Body of pancreas (tissue), 4 donors: ENCODE measurements at regions not wholly inside any gene's neighbourhood (a gene's known extent, or its start where the extent isn't known, plus 50 kb on each side); places are given as distances from the start of the nearest gene placed in this dataset.
"Not testable (repeated sequence)": the region's sequence is repeated elsewhere in the genome, so short reads cannot be mapped to it uniquely, and the experiment has no call there.

Source experiments
- ATAC-seq: fragments of 150-250 bp; one replicate; pipeline ENCODE4 v1.9.1; 2016
- DNase-seq, 4 donors: peaks; one replicate each; pipeline ENCODE4 v3.0.0-alpha.2; 2019
- H3K27ac ChIP-seq, 4 donors: fragments of 200-600 bp; sonication (generic); 1 replicate in 3 of 4; 2 replicates in 1 of 4; pipeline versions ENCODE4 v1.5.1 to v1.6.1; 2016 to 2019; ENCODE audit warnings: mild to moderate bottlenecking in 1 of 4, mixed read lengths in 1 of 4, moderate library complexity in 1 of 4
- H3K27me3 ChIP-seq, 2 donors: fragments of 200-600 bp; sonication (generic); one replicate each; pipeline ENCODE4 v1.6.0; 2016; ENCODE audit warnings: mild to moderate bottlenecking in 1 of 2
- H3K36me3 ChIP-seq, 2 donors: fragments of 200-600 bp; sonication (generic); replicated peaks in 1 of 2; 2 replicates each; pipeline ENCODE4 v1.5.1; 2016; ENCODE audit warnings: low read depth in 2 of 2; ENCODE audit not compliant: insufficient read depth in 1 of 2
- H3K4me1 ChIP-seq: fragments of 200-600 bp; sonication (generic); one replicate; pipeline ENCODE4 v1.6.0; 2016
- H3K4me3 ChIP-seq, 2 donors: fragments of 200-600 bp; sonication (generic); 1 replicate in 1 of 2; 2 replicates in 1 of 2; pipeline ENCODE4 v1.5.1; 2016 to 2019
- H3K9me3 ChIP-seq, 3 donors: fragments of 200-600 bp; sonication (generic); 1 replicate in 2 of 3; 2 replicates in 1 of 3; pipeline ENCODE4 v1.5.1; 2016
- POLR2A ChIP-seq, 3 donors: fragments of 450-650 bp; IDR thresholded peaks; one replicate each; pipeline ENCODE4 v1.6.1; 2016; ENCODE audit warnings: antibody characterized with exemption in 3 of 3, mild to moderate bottlenecking in 2 of 3
- WGBS, 2 donors: methylation state at CpG; one replicate each; pipeline ENCODE4 v1.1.5; 2017; 5-methylcytosine and 5-hydroxymethylcytosine counted together
- intact Hi-C: fragments of 100-400 bp; cut with DNase I; formaldehyde crosslinking; loops from one replicate; pipeline ENCODE4 v1.15.1; 2023
- TF ChIP-seq, protein P1 (sequence below), 7 experiments: fragments of 450-650 bp in 4 of 7; fragments of 200-600 bp in 3 of 7; sonication (generic) in 3 of 7; IDR thresholded peaks; one replicate each; pipeline ENCODE4 v1.5.1; 2016 to 2019; ENCODE audit warnings: antibody characterized with exemption in 7 of 7

GRCh38 chr10:16234916-16235315 is 201.9 kb upstream of the PTER start:
- no peak for TF ChIP-seq POLR2A (IDR thresholded peaks at IDR 0.05)
- TF ChIP-seq, protein P1, sequence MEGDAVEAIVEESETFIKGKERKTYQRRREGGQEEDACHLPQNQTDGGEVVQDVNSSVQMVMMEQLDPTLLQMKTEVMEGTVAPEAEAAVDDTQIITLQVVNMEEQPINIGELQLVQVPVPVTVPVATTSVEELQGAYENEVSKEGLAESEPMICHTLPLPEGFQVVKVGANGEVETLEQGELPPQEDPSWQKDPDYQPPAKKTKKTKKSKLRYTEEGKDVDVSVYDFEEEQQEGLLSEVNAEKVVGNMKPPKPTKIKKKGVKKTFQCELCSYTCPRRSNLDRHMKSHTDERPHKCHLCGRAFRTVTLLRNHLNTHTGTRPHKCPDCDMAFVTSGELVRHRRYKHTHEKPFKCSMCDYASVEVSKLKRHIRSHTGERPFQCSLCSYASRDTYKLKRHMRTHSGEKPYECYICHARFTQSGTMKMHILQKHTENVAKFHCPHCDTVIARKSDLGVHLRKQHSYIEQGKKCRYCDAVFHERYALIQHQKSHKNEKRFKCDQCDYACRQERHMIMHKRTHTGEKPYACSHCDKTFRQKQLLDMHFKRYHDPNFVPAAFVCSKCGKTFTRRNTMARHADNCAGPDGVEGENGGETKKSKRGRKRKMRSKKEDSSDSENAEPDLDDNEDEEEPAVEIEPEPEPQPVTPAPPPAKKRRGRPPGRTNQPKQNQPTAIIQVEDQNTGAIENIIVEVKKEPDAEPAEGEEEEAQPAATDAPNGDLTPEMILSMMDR (IDR thresholded peaks at IDR 0.05), result no peak
- whole genome bisulfite sequencing, 2 donors, result 61 to 65% methylated on average over 2 of the region's 2 CpGs
- no peak for ATAC-seq

DNA sequence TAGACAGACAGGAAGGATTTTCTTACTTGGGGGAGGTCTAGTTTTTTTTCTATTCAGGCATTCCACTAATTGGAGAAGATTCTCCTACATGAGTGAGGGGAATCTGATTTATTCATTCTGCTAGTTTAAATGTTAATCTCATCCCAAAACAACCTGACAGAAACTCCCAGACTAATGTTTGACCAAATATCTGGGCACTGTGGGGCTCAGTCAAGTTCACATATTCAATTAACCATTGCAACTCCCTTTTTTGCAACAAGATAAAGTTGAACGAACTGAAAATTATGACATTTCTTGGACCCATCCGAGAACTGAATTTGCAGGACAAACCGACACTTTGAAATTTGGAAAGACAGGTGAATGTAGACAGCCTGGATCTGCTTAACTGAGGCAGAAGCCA is 194.4 kb upstream of the PTER start:
- no peak overlapping the region for H3K27ac ChIP-seq
- no peaks in the 10 kb centered on the region for H3K9me3 ChIP-seq
- no peak overlapping the region for H3K4me3 ChIP-seq
- ATAC-seq, result no peak
- intact Hi-C loops, result no loop called here
- 67 to 81% methylated on average over 3 of the region's 3 CpGs for WGBS, 2 donors
- no peaks in the 10 kb centered on the region for H3K27me3 ChIP-seq
- TF ChIP-seq, protein P1 (IDR thresholded peaks at IDR 0.05), result no peak
- TF ChIP-seq POLR2A (IDR thresholded peaks at IDR 0.05), result no peak
- no peak for DNase-seq
- H3K4me1 ChIP-seq, result no peaks in the 10 kb centered on the region
- H3K36me3 ChIP-seq, result no peaks in the 10 kb centered on the region

More at GRCh38 chr10:16234916-16235315, 201.9 kb upstream of the PTER start:
- intact Hi-C loops, result no loop called here
- Histone ChIP-seq H3K4me1 (no peaks in the 10 kb centered on the region), H3K36me3 (no peaks in the 10 kb centered on the region), H3K4me3 (no peak overlapping the region), H3K9me3 (no peaks in the 10 kb centered on the region), H3K27me3 (no peaks in the 10 kb centered on the region), H3K27ac (no peak overlapping the region)
- no peak for DNase-seq

- H3K27ac ChIP-seq, result no peak overlapping the region
- no peaks in the 10 kb centered on the region for H3K9me3 ChIP-seq
- no peak for DNase-seq
- H3K4me1 ChIP-seq, result no peaks in the 10 kb centered on the region
- intact Hi-C loops, result no loop called here
- no peak for TF ChIP-seq POLR2A (IDR thresholded peaks at IDR 0.05)
- TF ChIP-seq, protein P1 (IDR thresholded peaks at IDR 0.05), result no peak
- H3K36me3 ChIP-seq, result no peaks in the 10 kb centered on the region
- H3K4me3 ChIP-seq, result no peak overlapping the region
- no peak for ATAC-seq
- no peaks in the 10 kb centered on the region for H3K27me3 ChIP-seq
These were observed 193.8 kb upstream of the PTER start for GRCh38 chr10:16242859-16243613.

DNA sequence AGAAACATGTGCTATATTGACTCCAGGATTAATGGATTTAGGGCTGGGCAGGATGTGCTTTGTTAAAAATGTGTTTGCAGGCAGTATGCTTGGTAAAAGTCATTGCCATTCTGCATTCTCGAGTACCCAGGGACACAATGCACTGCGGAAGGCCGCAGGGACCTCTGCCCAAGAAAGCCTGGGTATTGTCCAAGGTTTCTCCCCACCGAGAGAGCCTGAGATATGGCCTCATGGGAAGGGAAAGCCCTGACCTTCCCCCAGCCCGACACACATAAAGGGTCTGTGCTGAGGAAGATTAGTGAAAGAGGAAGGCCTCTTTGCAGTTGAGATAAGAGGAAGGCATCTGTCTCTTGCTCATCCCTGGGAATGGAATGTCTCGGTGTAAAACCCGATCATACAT is 186.7 kb upstream of the PTER start:
- H3K27ac ChIP-seq, H3K4me1 ChIP-seq, H3K4me3 ChIP-seq, H3K9me3 ChIP-seq, H3K36me3 ChIP-seq, H3K27me3 ChIP-seq, ATAC-seq, intact Hi-C loops, DNase-seq: not testable (repeated sequence)
- WGBS, 2 donors, result 19 to 21% methylated on average over 7 of the region's 7 CpGs

DNA sequence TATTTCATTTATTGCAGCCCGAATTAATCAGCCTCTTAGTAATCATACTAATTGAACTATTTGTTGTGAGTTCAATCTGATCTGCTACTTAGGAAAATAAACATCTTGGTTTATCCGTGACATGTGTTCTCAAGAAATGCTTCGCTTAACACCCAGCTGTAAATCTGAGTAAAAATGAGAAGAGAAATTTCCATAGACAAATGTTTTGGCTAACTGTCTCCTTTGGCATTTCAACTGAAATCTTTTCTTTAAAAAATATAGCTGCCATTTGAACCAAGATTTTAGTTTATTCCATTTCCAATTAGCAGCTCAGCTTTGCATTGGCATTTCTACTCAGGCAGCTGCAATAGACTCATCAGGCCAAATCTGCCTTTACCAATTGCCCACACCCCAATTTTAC is 180.5 kb upstream of the PTER start:
- Histone ChIP-seq H3K27me3 (no peaks in the 10 kb centered on the region), H3K4me1 (no peaks in the 10 kb centered on the region), H3K4me3 (no peak overlapping the region), H3K27ac (no peak overlapping the region), H3K36me3 (no peaks in the 10 kb centered on the region), H3K9me3 (no peaks in the 10 kb centered on the region)
- no peak for ATAC-seq
- WGBS, 2 donors, result 68 to 72% methylated on average over 3 of the region's 3 CpGs
- intact Hi-C loops, result no loop called here
- TF ChIP-seq, protein P1 (IDR thresholded peaks at IDR 0.05), result no peak
- TF ChIP-seq POLR2A (IDR thresholded peaks at IDR 0.05), result no peak
- DNase-seq, result no peak
